ENCODE measurements at regions not wholly inside any gene's neighbourhood (a gene's known extent, or its start where the extent isn't known, plus 50 kb on each side); places are given as distances from the start of the nearest gene placed in this dataset.

DNA sequence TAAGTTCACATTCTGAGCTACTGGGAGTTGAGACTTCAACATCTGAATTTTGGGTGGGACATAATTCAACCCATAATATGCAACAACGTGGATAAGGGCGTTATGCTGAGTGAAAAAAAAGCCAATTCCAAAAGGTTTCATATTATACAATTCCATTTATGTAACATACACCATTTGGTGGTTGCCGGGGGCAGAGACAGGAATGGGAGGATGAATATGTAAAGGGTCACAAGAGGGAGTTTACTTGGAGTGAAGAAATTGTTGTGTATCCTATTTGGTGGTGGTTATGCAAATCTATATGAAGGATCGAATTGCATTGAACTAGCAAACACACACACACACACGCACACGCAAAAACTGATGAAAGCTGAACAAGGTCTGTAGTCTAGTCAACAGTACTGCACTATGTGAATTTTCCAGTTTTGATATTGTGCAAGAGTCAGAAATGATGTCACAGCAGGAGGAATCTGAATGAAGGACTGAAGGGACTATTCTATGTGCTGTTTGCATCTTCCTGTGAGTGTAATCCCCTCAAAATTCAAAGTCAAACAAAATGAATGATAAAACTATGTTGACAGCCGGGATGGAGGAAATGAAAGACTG lies 249.2 kb upstream of the HABP2 start:
- TF ChIP-seq, protein P1, sequence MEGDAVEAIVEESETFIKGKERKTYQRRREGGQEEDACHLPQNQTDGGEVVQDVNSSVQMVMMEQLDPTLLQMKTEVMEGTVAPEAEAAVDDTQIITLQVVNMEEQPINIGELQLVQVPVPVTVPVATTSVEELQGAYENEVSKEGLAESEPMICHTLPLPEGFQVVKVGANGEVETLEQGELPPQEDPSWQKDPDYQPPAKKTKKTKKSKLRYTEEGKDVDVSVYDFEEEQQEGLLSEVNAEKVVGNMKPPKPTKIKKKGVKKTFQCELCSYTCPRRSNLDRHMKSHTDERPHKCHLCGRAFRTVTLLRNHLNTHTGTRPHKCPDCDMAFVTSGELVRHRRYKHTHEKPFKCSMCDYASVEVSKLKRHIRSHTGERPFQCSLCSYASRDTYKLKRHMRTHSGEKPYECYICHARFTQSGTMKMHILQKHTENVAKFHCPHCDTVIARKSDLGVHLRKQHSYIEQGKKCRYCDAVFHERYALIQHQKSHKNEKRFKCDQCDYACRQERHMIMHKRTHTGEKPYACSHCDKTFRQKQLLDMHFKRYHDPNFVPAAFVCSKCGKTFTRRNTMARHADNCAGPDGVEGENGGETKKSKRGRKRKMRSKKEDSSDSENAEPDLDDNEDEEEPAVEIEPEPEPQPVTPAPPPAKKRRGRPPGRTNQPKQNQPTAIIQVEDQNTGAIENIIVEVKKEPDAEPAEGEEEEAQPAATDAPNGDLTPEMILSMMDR (IDR thresholded peaks at IDR 0.05; ENCODE audit: borderline replicate concordance, extremely low read depth, low read length, poor library complexity, severe bottlenecking) = no peak
- TF ChIP-seq EZH2 (IDR thresholded peaks at IDR 0.05; ENCODE audit: borderline replicate concordance, low read depth, low read length, severe bottlenecking) = no peak
